Iris pigment epithelial cell (primary cell): ENCODE measurements at regions not wholly inside any gene's neighbourhood (a gene's known extent, or its start where the extent isn't known, plus 50 kb on each side); places are given as distances from the start of the nearest gene placed in this dataset.
"Not testable (repeated sequence)": the region's sequence is repeated elsewhere in the genome, so short reads cannot be mapped to it uniquely, and the experiment has no call there.

ENCODE experiments used
- DNase-seq: peaks from one replicate; pipeline ENCODE4 v3.0.0-alpha.2; 2011; ENCODE audit warnings: low read depth

- DNase-seq, result no peak
These were observed 62.6 kb downstream of the DUSP6 start for GRCh38 chr12:89289720-89290119.

- DNase-seq, result peak; percentile 14
These were observed 63.3 kb downstream of the DUSP6 start for GRCh38 chr12:89288959-89289358.

GRCh38 chr12:89286501-89286900, 65.8 kb downstream of the DUSP6 start:
- DNase-seq, result no peak

GRCh38 chr12:89281539-89281867, 70.8 kb downstream of the DUSP6 start:
- DNase-seq, result no peak

- peak; percentile 62 for DNase-seq
These were observed 71.3 kb downstream of the DUSP6 start for GRCh38 chr12:89280833-89281538.

- no peak for DNase-seq
These were observed 72.8 kb downstream of the DUSP6 start for GRCh38 chr12:89279499-89279898.

GRCh38 chr12:89278862-89279261, 73.4 kb downstream of the DUSP6 start:
- no peak for DNase-seq

- DNase-seq, result no peak
These were observed 74.1 kb downstream of the DUSP6 start for GRCh38 chr12:89278169-89278568.

GRCh38 chr12:89276860-89277259, 75.4 kb downstream of the DUSP6 start:
- DNase-seq, result peak; percentile 5

- DNase-seq, result no peak
These were observed 78.8 kb downstream of the DUSP6 start for GRCh38 chr12:89273525-89273924.

GRCh38 chr12:89270548-89270947, 81.8 kb downstream of the DUSP6 start:
- no peak for DNase-seq

GRCh38 chr12:89269174-89269573, 83.1 kb downstream of the DUSP6 start:
- no peak for DNase-seq

- DNase-seq, result no peak
These were observed 84.9 kb downstream of the DUSP6 start for GRCh38 chr12:89267404-89267803.

GRCh38 chr12:89266574-89267188, 85.6 kb downstream of the DUSP6 start:
- DNase-seq, result not testable (repeated sequence)

GRCh38 chr12:89264837-89265236, 87.5 kb downstream of the DUSP6 start:
- no peak for DNase-seq

- no peak for DNase-seq
These were observed 88.4 kb downstream of the DUSP6 start for GRCh38 chr12:89263900-89264299.

GRCh38 chr12:89262855-89263552, 89.3 kb downstream of the DUSP6 start:
- no peak for DNase-seq

GRCh38 chr12:89261982-89262381, 90.3 kb downstream of the DUSP6 start:
- DNase-seq, result no peak

GRCh38 chr12:89260841-89261637, 91.3 kb downstream of the DUSP6 start:
- no peak for DNase-seq

GRCh38 chr12:89259821-89260220, 92.5 kb downstream of the DUSP6 start:
- no peak for DNase-seq

GRCh38 chr12:89258240-89258969, 93.9 kb downstream of the DUSP6 start:
- no peak for DNase-seq

GRCh38 chr12:89257340-89257739, 95.0 kb downstream of the DUSP6 start:
- DNase-seq, result no peak
